Fibroblast of pulmonary artery (primary cell): ENCODE measurements at regions not wholly inside any gene's neighbourhood (a gene's known extent, or its start where the extent isn't known, plus 50 kb on each side); places are given as distances from the start of the nearest gene placed in this dataset.

Experiments
- DNase-seq: peaks from one replicate; pipeline ENCODE4 v3.0.0-alpha.2; 2010; ENCODE audit warnings: low read depth
- H3K4me3 ChIP-seq: replicated peaks from 2 replicates; pipeline ENCODE4 v1.5.1; 2011; ENCODE audit warnings: low read depth, mild to moderate bottlenecking, control low read depth, low read length, moderate library complexity
- TF ChIP-seq, protein P1 (sequence below): IDR thresholded peaks from 2 replicates; pipeline ENCODE4 v1.5.1; 2011; ENCODE audit warnings: mild to moderate bottlenecking, control low read depth, low read length, inconsistent platforms; ENCODE audit errors: missing control alignments

DNA sequence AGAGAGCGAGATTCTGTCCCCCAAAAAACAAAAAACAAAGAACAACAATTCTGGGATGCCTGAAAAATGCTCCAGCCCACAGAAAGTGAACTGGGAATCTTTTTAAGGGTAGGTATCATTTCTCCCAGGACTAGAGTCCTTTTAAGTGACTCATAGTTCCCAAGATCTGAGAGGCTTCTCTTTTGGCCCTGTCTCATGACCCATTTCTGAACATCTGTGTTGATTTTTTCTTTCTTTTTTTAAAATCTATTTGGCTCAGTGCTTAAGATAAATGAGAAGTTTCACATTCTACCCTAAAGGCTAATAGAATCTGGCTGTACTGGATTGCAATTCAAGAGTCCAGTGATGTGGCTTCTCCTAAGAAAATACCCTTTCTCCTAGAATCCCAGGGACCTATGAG lies 217.6 kb upstream of the FOXQ1 start:
- DNase-seq = no peak
- no peak overlapping the region for H3K4me3 ChIP-seq
- TF ChIP-seq, protein P1, sequence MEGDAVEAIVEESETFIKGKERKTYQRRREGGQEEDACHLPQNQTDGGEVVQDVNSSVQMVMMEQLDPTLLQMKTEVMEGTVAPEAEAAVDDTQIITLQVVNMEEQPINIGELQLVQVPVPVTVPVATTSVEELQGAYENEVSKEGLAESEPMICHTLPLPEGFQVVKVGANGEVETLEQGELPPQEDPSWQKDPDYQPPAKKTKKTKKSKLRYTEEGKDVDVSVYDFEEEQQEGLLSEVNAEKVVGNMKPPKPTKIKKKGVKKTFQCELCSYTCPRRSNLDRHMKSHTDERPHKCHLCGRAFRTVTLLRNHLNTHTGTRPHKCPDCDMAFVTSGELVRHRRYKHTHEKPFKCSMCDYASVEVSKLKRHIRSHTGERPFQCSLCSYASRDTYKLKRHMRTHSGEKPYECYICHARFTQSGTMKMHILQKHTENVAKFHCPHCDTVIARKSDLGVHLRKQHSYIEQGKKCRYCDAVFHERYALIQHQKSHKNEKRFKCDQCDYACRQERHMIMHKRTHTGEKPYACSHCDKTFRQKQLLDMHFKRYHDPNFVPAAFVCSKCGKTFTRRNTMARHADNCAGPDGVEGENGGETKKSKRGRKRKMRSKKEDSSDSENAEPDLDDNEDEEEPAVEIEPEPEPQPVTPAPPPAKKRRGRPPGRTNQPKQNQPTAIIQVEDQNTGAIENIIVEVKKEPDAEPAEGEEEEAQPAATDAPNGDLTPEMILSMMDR = no peak

DNA sequence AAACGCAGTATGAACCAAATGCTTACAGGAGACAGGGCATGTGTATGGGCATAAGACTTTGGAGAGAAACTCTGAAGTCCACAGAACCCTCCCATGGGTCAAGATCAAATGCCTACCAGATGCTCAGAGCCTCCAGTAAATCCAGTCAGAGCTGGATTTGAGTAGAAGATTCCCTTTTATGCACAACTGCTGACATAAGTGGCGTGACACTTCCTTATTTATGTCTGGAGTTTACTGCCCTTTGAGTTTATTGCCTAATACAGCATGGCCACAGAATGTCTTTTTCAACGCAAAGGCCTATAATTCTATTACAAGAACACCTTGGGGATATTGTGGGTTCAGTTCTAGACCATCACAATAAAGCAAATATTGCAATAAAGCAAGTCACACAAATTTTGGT lies 220.0 kb upstream of the FOXQ1 start:
- DNase-seq = no peak
- TF ChIP-seq, protein P1 = no peak
- H3K4me3 ChIP-seq = no peak overlapping the region

DNA sequence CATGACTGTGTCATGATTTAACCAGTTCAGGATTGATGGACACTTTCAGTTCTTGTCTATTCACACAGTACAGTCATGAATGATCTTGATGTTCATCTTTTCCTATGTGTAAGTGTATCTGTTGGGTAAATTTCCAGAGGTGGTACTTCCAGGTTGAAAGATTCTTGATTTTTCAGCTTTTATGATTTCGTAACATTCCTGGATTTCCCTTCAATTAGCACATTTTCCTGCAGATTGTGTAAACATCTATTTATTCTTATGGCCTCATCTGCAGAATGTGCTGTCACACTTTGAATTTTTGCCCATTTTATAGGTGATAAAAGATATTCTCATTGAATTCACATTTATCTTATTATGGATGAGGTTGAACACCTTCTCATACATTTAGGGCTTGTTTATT lies 222.0 kb upstream of the FOXQ1 start:
- H3K4me3 ChIP-seq = no peak overlapping the region
- TF ChIP-seq, protein P1 = no peak
- no peak for DNase-seq

DNA sequence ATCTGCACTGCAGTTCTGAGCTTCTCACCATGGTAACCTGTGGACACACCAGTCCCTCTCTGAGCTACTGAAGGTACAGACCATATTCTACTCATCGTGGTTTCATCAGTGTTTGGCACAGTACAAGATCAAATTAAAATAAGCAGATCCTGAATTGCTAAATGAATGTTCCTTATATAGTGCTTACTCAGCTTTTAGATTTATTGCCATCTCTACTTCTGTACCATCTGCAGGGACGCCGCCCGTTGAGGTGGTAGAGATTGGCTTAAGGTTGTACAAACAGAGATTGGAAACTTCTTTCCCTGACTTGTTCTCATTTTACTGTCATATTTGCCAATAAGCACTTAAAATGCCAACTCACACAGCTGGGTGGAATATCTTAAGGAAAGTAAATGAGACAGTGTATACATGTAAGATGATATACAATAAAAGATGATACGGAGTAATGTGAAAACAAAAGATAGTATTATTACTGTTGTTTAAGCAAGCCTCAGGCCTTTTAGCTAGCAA lies 223.4 kb upstream of the FOXQ1 start:
- TF ChIP-seq, protein P1 = no peak
- no peak for DNase-seq
- H3K4me3 ChIP-seq = no peak overlapping the region

DNA sequence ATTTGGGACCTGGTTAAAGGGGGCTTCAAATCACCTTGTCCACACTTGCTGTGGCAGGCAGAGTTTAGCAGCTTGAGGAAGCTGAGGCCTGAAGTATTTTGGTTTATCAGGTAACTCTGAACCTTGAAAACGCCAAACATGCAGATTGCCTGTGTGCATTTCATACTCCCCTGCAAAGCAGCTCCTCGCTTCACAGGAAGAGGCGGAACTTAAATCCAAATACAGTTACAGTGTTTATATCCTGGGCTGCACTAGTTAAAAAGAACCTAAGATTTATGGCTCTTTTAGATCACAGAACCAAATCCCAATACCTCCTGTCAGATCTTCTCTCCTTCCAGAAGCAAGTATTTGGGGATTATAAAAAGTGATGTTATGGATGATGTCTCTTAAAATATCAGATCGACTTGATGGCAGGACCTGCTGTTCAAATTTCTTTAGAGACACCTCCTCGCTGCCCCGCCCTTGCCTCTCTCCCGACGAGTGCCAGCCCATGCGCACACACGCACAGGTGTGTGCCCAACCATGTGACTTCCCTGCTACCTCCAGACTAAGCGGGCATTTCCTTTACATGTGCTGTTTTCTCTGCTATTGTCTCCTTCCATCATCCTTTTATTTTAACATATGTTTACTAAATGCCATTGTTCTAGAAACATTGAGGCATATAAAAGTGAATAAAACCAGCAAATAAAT lies 224.6 kb upstream of the FOXQ1 start:
- H3K4me3 ChIP-seq = no peak overlapping the region
- DNase-seq = no peak
- TF ChIP-seq, protein P1 = no peak

DNA sequence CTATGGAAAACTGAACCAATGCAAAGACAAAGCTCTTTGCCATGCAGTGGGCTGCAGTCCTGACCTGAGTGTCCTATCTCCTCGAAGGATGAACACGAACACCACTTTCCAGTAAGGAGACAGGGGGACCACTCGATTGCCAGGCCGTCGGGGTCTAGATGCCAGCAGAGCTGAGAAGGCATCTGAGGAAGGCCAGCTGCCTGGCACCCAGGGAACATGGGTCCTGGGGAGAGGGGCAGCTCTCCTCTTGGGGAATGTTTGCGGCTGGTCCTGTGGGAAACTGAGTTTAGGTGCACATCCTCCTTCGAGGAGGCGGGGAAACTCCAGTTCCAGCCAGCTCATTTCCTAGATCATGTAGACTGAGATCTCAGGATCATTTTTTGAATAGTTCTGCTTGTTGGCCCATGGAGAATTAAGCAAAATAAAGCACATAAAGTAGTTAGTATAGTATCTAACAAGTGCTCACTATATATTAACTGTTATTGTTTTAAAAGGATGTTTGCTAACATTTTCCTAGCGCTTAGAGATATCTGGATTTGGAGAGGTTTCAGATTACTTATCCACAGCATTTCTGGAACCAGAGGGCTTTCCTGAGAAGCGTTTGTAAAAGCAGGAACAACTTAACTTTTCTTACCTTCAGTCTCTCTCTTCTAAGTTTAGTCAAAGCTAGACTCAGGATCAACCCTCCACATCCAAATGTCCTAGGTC lies 225.3 kb upstream of the FOXQ1 start:
- no peak for DNase-seq
- no peak overlapping the region for H3K4me3 ChIP-seq
- TF ChIP-seq, protein P1 = no peak
